IMR-90 (cell line): ENCODE measurements at regions not wholly inside any gene's neighbourhood (a gene's known extent, or its start where the extent isn't known, plus 50 kb on each side); places are given as distances from the start of the nearest gene placed in this dataset.

Source experiments
- ATAC-seq: fragments of 200-7000 bp; cut with Tn5 transposase; 2 replicates; pipeline ENCODE4 v1.9.1; 2020; ENCODE audit warnings: low read depth, mild to moderate bottlenecking, moderate library complexity
- BruUV-seq: library from RNA; stranded (reverse); fragments of 400-500 nt; replicated peaks from 2 replicates; lab custom pipeline; 2021; lab: Mats Ljungman, UMichigan
- CTCF ChIA-PET: fragments of 300-600 bp; formaldehyde crosslinking; extraction: SDS; loops from one replicate; lab custom pipeline; 2021; ENCODE audit warnings: antibody characterized with exemption; lab: Yijun Ruan, JAX
- POLR2A ChIA-PET: fragments of 300-600 bp; sonication (Branson Sonifier 250); formaldehyde crosslinking; loops from one replicate; lab custom pipeline; 2022; ENCODE audit warnings: antibody characterized with exemption; ENCODE audit not compliant: unreplicated experiment; lab: Charles Lee
- DNase-seq: peaks from one replicate; pipeline ENCODE4 v3.0.0; 2013
- H2AFZ ChIP-seq: replicated peaks from 2 replicates; pipeline ENCODE3; 2013; ENCODE audit warnings: low read length, mild to moderate bottlenecking; ENCODE audit not compliant: poor library complexity
- H2AK5ac ChIP-seq: 2 replicates; pipeline ENCODE4 v1.6.1; 2013; ENCODE audit warnings: low read depth, low read length, inconsistent platforms
- H2AK9ac ChIP-seq: replicated peaks from 2 replicates; pipeline ENCODE3; 2013; ENCODE audit warnings: mild to moderate bottlenecking, low read depth, low read length, moderate library complexity; ENCODE audit not compliant: poor library complexity
- H2BK120ac ChIP-seq: 2 replicates; pipeline ENCODE4 v1.6.1; 2013; ENCODE audit warnings: low read depth, low read length, inconsistent platforms
- H2BK15ac ChIP-seq: 3 replicates; pipeline ENCODE4 v1.6.1; 2013; ENCODE audit warnings: low read depth, low read length, inconsistent platforms
- H2BK20ac ChIP-seq: 2 replicates; pipeline ENCODE4 v1.6.1; 2013; ENCODE audit warnings: low read depth, mild to moderate bottlenecking, inconsistent platforms, low read length, moderate library complexity
- H2BK5ac ChIP-seq: 2 replicates; pipeline ENCODE4 v1.6.1; 2013; ENCODE audit warnings: mild to moderate bottlenecking, low read depth, low read length, inconsistent platforms; ENCODE audit not compliant: poor library complexity, severe bottlenecking
- H3K14ac ChIP-seq: replicated peaks from 2 replicates; pipeline ENCODE4 v1.6.1; 2013; ENCODE audit warnings: low read depth, low read length, inconsistent platforms
- H3K18ac ChIP-seq: 2 replicates; pipeline ENCODE4 v1.6.1; 2013; ENCODE audit warnings: low read depth, low read length, control low read depth
- H3K23ac ChIP-seq: 2 replicates; pipeline ENCODE4 v1.6.1; 2013; ENCODE audit warnings: low read depth, low read length, inconsistent platforms
- H3K27ac ChIP-seq: 2 replicates; pipeline ENCODE4 v1.5.1; 2013; ENCODE audit warnings: mild to moderate bottlenecking, control low read depth, low read length; ENCODE audit not compliant: insufficient read depth
- H3K27me3 ChIP-seq: 2 replicates; pipeline ENCODE4 v1.6.1; 2013; ENCODE audit warnings: low read length; ENCODE audit not compliant: control insufficient read depth, insufficient read depth
- H3K36me3 ChIP-seq: 2 replicates; pipeline ENCODE4 v1.6.1; 2013; ENCODE audit warnings: low read length, mixed read lengths; ENCODE audit not compliant: control insufficient read depth, insufficient read depth
- H3K4ac ChIP-seq: 2 replicates; pipeline ENCODE4 v1.6.1; 2013; ENCODE audit warnings: low read depth, low read length, inconsistent platforms
- H3K4me1 ChIP-seq: 2 replicates; pipeline ENCODE4 v1.6.1; 2013; ENCODE audit warnings: low read length, mixed read lengths; ENCODE audit not compliant: control insufficient read depth, insufficient read depth
- H3K4me2 ChIP-seq: 2 replicates; pipeline ENCODE4 v1.6.1; 2013; ENCODE audit warnings: low read depth, mild to moderate bottlenecking, control low read depth, low read length, moderate library complexity
- H3K4me3 ChIP-seq: 2 replicates; pipeline ENCODE4 v1.5.1; 2013; ENCODE audit warnings: low read depth, mild to moderate bottlenecking, control low read depth, low read length, moderate library complexity; ENCODE audit not compliant: insufficient read depth
- H3K56ac ChIP-seq: 2 replicates; pipeline ENCODE4 v1.6.1; 2013; ENCODE audit warnings: low read length, inconsistent platforms; ENCODE audit not compliant: insufficient read depth; ENCODE audit errors: extremely low read depth
- H3K79me1 ChIP-seq, 2 experiments: 2 replicates each; pipeline ENCODE4 v1.6.1; 2013; ENCODE audit warnings: low read length in 2 of 2, inconsistent platforms in 1 of 2, low read depth in 1 of 2
- H3K9ac ChIP-seq: 2 replicates; pipeline ENCODE4 v1.6.1; 2013; ENCODE audit warnings: low read depth, low read length, control low read depth
- H3K9me1 ChIP-seq: 2 replicates; pipeline ENCODE4 v1.6.1; 2013; ENCODE audit warnings: low read length, inconsistent platforms; ENCODE audit not compliant: insufficient read depth
- H3K9me3 ChIP-seq: 2 replicates; pipeline ENCODE4 v1.6.1; 2013; ENCODE audit warnings: low read length; ENCODE audit not compliant: control insufficient read depth, insufficient read depth
- H4K20me1 ChIP-seq: 2 replicates; pipeline ENCODE4 v1.6.1; 2013; ENCODE audit warnings: low read length, inconsistent platforms; ENCODE audit not compliant: insufficient read depth
- H4K5ac ChIP-seq: 2 replicates; pipeline ENCODE4 v1.6.1; 2013; ENCODE audit warnings: mild to moderate bottlenecking, low read depth, low read length, control low read depth
- H4K8ac ChIP-seq, 2 experiments: 2 replicates each; pipeline ENCODE4 v1.6.1; 2013; ENCODE audit warnings: low read depth in 2 of 2, low read length in 2 of 2, control low read depth in 1 of 2, inconsistent platforms in 1 of 2
- H4K91ac ChIP-seq: 2 replicates; pipeline ENCODE4 v1.6.1; 2013; ENCODE audit warnings: low read depth, low read length, inconsistent platforms; ENCODE audit not compliant: insufficient read depth
- BHLHE40 ChIP-seq: fragments of 150-350 bp; IDR thresholded peaks from 2 replicates; pipeline ENCODE4 v1.6.1; 2016; ENCODE audit warnings: mild to moderate bottlenecking, low read depth, low read length
- CEBPB ChIP-seq: IDR thresholded peaks from 2 replicates; pipeline ENCODE4 v1.6.1; 2012; ENCODE audit warnings: low read depth, low read length, improper control_type of control experiment
- CHD1 ChIP-seq: IDR thresholded peaks from 2 replicates; pipeline ENCODE4 v1.6.1; 2012; ENCODE audit warnings: low read depth, low read length, improper control_type of control experiment
- CTCF ChIP-seq: conservative IDR thresholded peaks from 2 replicates; pipeline ENCODE4 v1.5.1; 2012; ENCODE audit warnings: mild to moderate bottlenecking, low read depth, low read length, improper control_type of control experiment
- ELK1 ChIP-seq: fragments of 150-350 bp; IDR thresholded peaks from 2 replicates; pipeline ENCODE4 v1.6.1; 2016; ENCODE audit warnings: low read depth, mild to moderate bottlenecking, low read length, moderate library complexity, borderline replicate concordance
- FOS ChIP-seq: fragments of 150-350 bp; IDR thresholded peaks from 2 replicates; pipeline ENCODE4 v1.6.1; 2016; ENCODE audit warnings: low read depth, low read length
- MAFK ChIP-seq: IDR thresholded peaks from 2 replicates; pipeline ENCODE4 v1.6.1; 2012; ENCODE audit warnings: low read depth, low read length, improper control_type of control experiment
- RFX5 ChIP-seq: IDR thresholded peaks from 2 replicates; pipeline ENCODE4 v1.8.0; 2012; ENCODE audit warnings: low read depth, mild to moderate bottlenecking, low read length, moderate library complexity
- SMC3 ChIP-seq: fragments of 150-350 bp; IDR thresholded peaks from 2 replicates; pipeline ENCODE4 v1.6.1; 2016; ENCODE audit warnings: low read depth, mild to moderate bottlenecking, antibody characterized with exemption, low read length, moderate library complexity
- WGBS, 2 experiments: methylation state at CpG; one replicate each; pipeline versions ENCODE4 v1.1.5 to v1.1.7; 2013; ENCODE audit warnings: missing lambda C conversion rate in 2 of 2; ENCODE audit not compliant: insufficient read length in 1 of 2; ENCODE audit errors: extremely low coverage in 2 of 2; 5-methylcytosine and 5-hydroxymethylcytosine counted together
- dilution Hi-C: fragments of 300-500 bp; cut with HindIII; formaldehyde crosslinking; loops from one replicate; pipeline ENCODE4 v1.14.3; 2018; ENCODE audit warnings: low sequenced_read_pairs; ENCODE audit not compliant: unreplicated experiment
- in situ Hi-C: fragments of 300-500 bp; cut with MboI; formaldehyde crosslinking; loops from 3 replicates; pipeline ENCODE4 v1.14.3; 2019; ENCODE audit warnings: low sequenced_read_pairs, inconsistent platforms, mixed read lengths
- intact Hi-C: fragments of 100-400 bp; cut with micrococcal nuclease; formaldehyde crosslinking; loops from 2 replicates; pipeline ENCODE4 v1.10.0; 2022

- Histone ChIP-seq H3K79me1 (no peaks in the 10 kb centered on the region), H4K20me1 (no peaks in the 10 kb centered on the region), H3K4ac (no peak overlapping the region), H3K9me1 (no peaks in the 10 kb centered on the region; the same call in 1 of the 2 replicates), H3K4me3 (no peak overlapping the region), H3K14ac (no peak overlapping the region), H3K27me3 (no peaks in the 10 kb centered on the region), H3K9me3 (no peaks in the 10 kb centered on the region), H2BK20ac (no peak overlapping the region), H4K8ac (no peak overlapping the region), H4K91ac (no peak overlapping the region), H4K5ac (peak overlapping the region; percentile 49), H2AK9ac (no peak overlapping the region), H3K18ac (no peak overlapping the region; the same call in none of the 2 replicates), H3K23ac (no peak overlapping the region), H2BK120ac (no peak overlapping the region), H3K4me2 (no peak overlapping the region), H3K27ac (no peak overlapping the region), H2AFZ (no peak overlapping the region), H2BK5ac (no peak overlapping the region), H3K4me1 (peaks cover 4% of the 10 kb centered on the region; the same call in 1 of the 2 replicates), H3K56ac (no peak overlapping the region), H3K36me3 (no peaks in the 10 kb centered on the region), H3K9ac (no peak overlapping the region), H2AK5ac (no peak overlapping the region), H2BK15ac (no peak overlapping the region)
- ATAC-seq (no peak), DNase-seq (no peak)
- CTCF ChIA-PET, result interaction anchor here (0.5 kb wide), 1 partner anchor 585 kb away, joined by 3 read pairs; no protein-coding TSS in a partner anchor
- whole genome bisulfite sequencing, 2 experiments, result 100% methylated on average over 1 of the region's 1 CpG; no CpG with 5 or more reads in 1 of the 2 experiments
- dilution Hi-C loops, result no loop called here
- intact Hi-C loops, result loop anchor here (5.0 kb wide), 1 partner anchor 51 kb away; no protein-coding TSS in a partner anchor
- TF ChIP-seq CTCF (no peak), FOS (no peak), RFX5 (no peak), BHLHE40 (no peak), MAFK (no peak), SMC3 (no peak), CEBPB (no peak), ELK1 (no peak), CHD1 (no peak)
- BruUV-seq, result no TSS peak
- POLR2A ChIA-PET, result no interaction called here
- in situ Hi-C loops, result no loop called here
These were observed 331.4 kb upstream of the USP24 start for GRCh38 chr1:55546553-55546952.
